ENCODE measurements at regions not wholly inside any gene's neighbourhood (a gene's known extent, or its start where the extent isn't known, plus 50 kb on each side); places are given as distances from the start of the nearest gene placed in this dataset.

DNA sequence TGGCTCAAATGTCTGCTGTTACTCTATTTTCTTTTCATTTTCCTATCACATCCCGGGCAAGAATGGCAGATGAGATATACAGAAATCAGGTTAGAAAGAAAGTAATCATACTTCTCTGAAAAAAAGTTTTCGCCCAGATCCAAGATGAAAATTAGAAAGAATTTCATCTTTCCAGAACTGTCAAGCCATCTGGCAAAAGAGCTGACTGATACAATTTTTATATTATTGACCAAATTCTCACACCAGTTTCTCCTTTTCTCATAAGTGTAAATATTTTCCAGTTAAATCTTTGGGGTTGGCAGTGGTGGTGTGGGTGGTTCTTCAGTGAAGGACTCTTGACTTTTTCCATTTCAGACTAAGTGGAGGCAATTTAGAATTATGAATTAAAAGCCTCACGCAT, 371.9 kb downstream of the CD83 start:
- TF ChIP-seq GATA2 (IDR thresholded peaks at IDR 0.05; ENCODE audit: low read depth, low read length) (no peak), GATA3 (IDR thresholded peaks at IDR 0.05; ENCODE audit: low read depth, low read length) (no peak)
